Fibroblast of mammary gland (primary cell): ENCODE measurements at regions not wholly inside any gene's neighbourhood (a gene's known extent, or its start where the extent isn't known, plus 50 kb on each side); places are given as distances from the start of the nearest gene placed in this dataset.

Source experiments
- DNase-seq: peaks from one replicate; pipeline ENCODE4 v3.0.0-alpha.2; 2010; ENCODE audit warnings: low read depth
- H3K4me3 ChIP-seq: 2 replicates; pipeline ENCODE4 v1.5.1; 2011; ENCODE audit warnings: low read depth, mild to moderate bottlenecking, low read length, moderate library complexity; ENCODE audit not compliant: control insufficient read depth
- TF ChIP-seq, protein P1 (sequence below): conservative IDR thresholded peaks from 2 replicates; pipeline ENCODE4 v1.5.1; 2011; ENCODE audit warnings: low read depth, low read length, inconsistent platforms; ENCODE audit not compliant: control insufficient read depth, insufficient read depth

GRCh38 chr3:21073561-21073960 lies 677.4 kb downstream of the ZNF385D start:
- no peak for DNase-seq
- H3K4me3 ChIP-seq: no peak overlapping the region
- TF ChIP-seq, protein P1, sequence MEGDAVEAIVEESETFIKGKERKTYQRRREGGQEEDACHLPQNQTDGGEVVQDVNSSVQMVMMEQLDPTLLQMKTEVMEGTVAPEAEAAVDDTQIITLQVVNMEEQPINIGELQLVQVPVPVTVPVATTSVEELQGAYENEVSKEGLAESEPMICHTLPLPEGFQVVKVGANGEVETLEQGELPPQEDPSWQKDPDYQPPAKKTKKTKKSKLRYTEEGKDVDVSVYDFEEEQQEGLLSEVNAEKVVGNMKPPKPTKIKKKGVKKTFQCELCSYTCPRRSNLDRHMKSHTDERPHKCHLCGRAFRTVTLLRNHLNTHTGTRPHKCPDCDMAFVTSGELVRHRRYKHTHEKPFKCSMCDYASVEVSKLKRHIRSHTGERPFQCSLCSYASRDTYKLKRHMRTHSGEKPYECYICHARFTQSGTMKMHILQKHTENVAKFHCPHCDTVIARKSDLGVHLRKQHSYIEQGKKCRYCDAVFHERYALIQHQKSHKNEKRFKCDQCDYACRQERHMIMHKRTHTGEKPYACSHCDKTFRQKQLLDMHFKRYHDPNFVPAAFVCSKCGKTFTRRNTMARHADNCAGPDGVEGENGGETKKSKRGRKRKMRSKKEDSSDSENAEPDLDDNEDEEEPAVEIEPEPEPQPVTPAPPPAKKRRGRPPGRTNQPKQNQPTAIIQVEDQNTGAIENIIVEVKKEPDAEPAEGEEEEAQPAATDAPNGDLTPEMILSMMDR: no peak

- TF ChIP-seq, protein P1: no peak
- H3K4me3 ChIP-seq: no peak overlapping the region
- DNase-seq: no peak
Measured at GRCh38 chr3:21067031-21067813, 683.8 kb downstream of the ZNF385D start.

- TF ChIP-seq, protein P1: no peak
- DNase-seq: no peak
- no peak overlapping the region for H3K4me3 ChIP-seq
Measured at GRCh38 chr3:21062831-21063294, 688.1 kb downstream of the ZNF385D start.

DNA sequence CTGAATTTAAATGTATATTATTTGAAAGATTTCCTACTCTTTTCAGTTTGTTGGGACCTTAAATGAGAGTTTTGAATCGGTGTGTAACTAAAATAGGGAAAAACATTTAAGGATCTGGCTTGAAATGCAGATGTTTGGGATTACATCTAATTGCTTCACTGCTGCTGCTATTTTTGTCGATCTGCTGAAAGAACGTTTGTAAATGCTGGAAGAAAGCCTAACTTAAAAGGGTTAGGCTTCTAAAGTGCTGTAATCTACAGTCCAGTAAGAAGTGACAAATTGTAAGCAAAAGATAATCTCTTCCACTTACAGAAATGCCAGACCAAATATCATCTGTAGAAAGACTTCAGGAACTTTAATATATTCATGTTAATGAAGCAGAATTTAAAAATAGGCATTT lies 691.6 kb downstream of the ZNF385D start:
- TF ChIP-seq, protein P1: no peak
- DNase-seq: no peak
- H3K4me3 ChIP-seq: no peak overlapping the region

DNA sequence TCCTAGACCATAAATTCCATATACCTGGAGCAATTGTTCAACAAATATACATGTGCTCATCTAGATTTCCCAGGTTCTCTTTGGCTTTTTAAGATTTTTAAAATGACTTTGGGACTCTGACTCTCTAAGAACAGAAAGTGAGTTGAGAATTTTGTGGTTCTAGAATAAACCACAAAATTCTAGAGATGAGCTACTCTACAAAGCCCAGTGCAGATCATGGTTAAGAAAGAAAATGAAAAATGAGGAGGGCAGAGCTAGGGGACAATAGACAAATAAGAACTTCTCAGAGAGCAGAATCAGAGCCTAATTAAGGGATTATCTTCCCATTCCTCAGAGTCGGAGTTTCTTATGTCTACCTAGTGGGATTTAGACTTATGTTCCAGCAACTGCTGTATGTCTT lies 694.7 kb downstream of the ZNF385D start:
- TF ChIP-seq, protein P1: no peak
- no peak for DNase-seq
- no peak overlapping the region for H3K4me3 ChIP-seq

DNA sequence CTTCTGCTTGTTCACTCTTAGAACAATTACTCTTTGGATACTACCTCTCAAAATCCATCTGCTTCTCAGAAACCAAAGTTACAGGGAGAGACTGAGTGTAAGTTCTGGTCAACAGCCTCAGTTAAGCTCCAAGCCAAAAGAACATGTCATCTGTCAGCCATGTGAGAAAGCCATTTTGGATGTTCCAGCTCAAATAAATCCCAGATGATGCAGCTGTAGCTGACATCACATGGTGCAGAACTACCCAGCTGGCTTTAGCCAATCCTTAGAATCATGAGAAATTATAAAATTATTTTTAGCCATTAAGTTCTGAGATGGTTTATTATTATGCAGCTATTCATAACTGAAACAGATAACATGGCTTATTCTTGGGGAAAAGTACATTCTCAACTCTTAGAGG lies 696.0 kb downstream of the ZNF385D start:
- TF ChIP-seq, protein P1: no peak
- DNase-seq: peak; percentile 57
- H3K4me3 ChIP-seq: no peak overlapping the region
